Pancreas (tissue), 10 donors: ENCODE measurements at regions not wholly inside any gene's neighbourhood (a gene's known extent, or its start where the extent isn't known, plus 50 kb on each side); places are given as distances from the start of the nearest gene placed in this dataset.

Experiments
- ATAC-seq, 4 donors: fragments of 200-7000 bp; cut with Tn5 transposase; one replicate each; pipeline versions ENCODE4 v1.8.0 to v1.9.1; 2020; ENCODE audit warnings: mild to moderate bottlenecking in 4 of 4, moderate library complexity in 4 of 4
- DNase-seq, 6 donors: peaks; one replicate each; pipeline ENCODE4 v3.0.0-alpha.2; 2020
- FAIRE-seq: peaks from 2 replicates; lab custom pipeline; 2012; peaks lifted over from hg19 to GRCh38; lab: Jason Lieb, UNC
- H3K27ac ChIP-seq, 4 donors: fragments of 200-600 bp; sonication (generic); 1 replicate in 3 of 4; 2 replicates in 1 of 4; pipeline versions ENCODE4 v1.5.0 to v1.8.0; 2020
- H3K27me3 ChIP-seq, 4 donors: fragments of 200-600 bp; one replicate each; pipeline ENCODE4 v1.8.0; 2021
- H3K36me3 ChIP-seq, 3 donors: fragments of 200-600 bp; sonication (generic) in 1 of 3; one replicate each; pipeline versions ENCODE4 v1.5.0 to v1.8.0; 2020 to 2021
- H3K4me1 ChIP-seq, 3 donors: fragments of 200-600 bp; one replicate each; pipeline ENCODE4 v1.8.0; 2021
- H3K4me3 ChIP-seq, 4 donors: fragments of 200-600 bp; sonication (generic) in 2 of 4; one replicate each; pipeline versions ENCODE4 v1.5.0 to v1.8.0; 2020 to 2021
- H3K9me3 ChIP-seq, 4 donors: fragments of 200-600 bp; one replicate each; pipeline ENCODE4 v1.8.0; 2021
- CTCF ChIP-seq, 4 donors: fragments of 200-600 bp; sonication (generic) in 3 of 4; IDR thresholded peaks; one replicate each; pipeline versions ENCODE4 v1.5.0 to v1.8.0; 2021; ENCODE audit warnings: antibody characterized with exemption in 4 of 4
- WGBS, 2 donors: extraction: QIAGEN DNeasy Blood & Tissue Kit; methylation state at CpG; one replicate each; pipeline ENCODE4 v1.1.7; 2013; 5-methylcytosine and 5-hydroxymethylcytosine counted together
- intact Hi-C, 3 donors: fragments of 100-400 bp; cut with DNase I; formaldehyde crosslinking; loops; one replicate each; pipeline versions ENCODE4 v1.11.1 to v1.14.2; 2022
- donor health status: healthy with polysubstance abuse.
- donor health status: DM: no; HTN: no; CAD: no; lungs with moderate emphysema.
- donor health status: DM: no; HTN: no; CAD: no.
- donor health status: control.
- donor health status: control.
- donor health status: Bipolar disorder and iron deficiency.
- donor health status: DM: yes; HTN: yes; CAD: no.
- donor health status: DM: no; HTN: no; CAD: no.
- donor health status: DM: no; HTN: no; CAD: no.
- donor health status: DM: yes; HTN: yes; CAD: no.

DNA sequence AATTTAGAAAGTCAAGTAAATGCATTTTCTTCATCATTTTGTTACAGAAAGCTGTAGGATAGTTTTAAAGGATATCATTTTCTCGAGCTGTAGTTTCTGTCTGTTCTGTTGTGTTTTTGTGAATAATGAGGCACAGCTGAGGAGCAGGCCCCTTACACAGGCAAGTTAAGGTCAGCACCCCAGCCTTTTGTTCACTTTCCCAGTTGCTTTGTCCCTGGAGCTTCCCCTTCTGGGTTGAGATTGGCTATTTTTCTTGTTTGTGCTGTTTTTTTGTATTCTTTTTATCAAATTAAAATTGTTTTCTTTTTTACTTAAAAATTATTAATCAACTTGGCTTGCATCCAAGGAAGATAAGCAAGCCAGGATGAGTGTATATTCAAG lies 213.8 kb upstream of the ACTBL2 start:
- H3K27me3 ChIP-seq, result no peaks in the 10 kb centered on the region
- no peaks in the 10 kb centered on the region for H3K4me1 ChIP-seq
- TF ChIP-seq CTCF (IDR thresholded peaks at IDR 0.05), result no peak
- no peak for FAIRE-seq
- no peaks in the 10 kb centered on the region for H3K36me3 ChIP-seq
- DNase-seq, result no peak
- H3K9me3 ChIP-seq, result no peaks in the 10 kb centered on the region
- ATAC-seq, result no peak
- WGBS, 2 donors, result 71 to 84% methylated on average over 1 of the region's 1 CpG
- intact Hi-C loops, result no loop called here
- no peak overlapping the region for H3K4me3 ChIP-seq
- H3K27ac ChIP-seq, result no peak overlapping the region

DNA sequence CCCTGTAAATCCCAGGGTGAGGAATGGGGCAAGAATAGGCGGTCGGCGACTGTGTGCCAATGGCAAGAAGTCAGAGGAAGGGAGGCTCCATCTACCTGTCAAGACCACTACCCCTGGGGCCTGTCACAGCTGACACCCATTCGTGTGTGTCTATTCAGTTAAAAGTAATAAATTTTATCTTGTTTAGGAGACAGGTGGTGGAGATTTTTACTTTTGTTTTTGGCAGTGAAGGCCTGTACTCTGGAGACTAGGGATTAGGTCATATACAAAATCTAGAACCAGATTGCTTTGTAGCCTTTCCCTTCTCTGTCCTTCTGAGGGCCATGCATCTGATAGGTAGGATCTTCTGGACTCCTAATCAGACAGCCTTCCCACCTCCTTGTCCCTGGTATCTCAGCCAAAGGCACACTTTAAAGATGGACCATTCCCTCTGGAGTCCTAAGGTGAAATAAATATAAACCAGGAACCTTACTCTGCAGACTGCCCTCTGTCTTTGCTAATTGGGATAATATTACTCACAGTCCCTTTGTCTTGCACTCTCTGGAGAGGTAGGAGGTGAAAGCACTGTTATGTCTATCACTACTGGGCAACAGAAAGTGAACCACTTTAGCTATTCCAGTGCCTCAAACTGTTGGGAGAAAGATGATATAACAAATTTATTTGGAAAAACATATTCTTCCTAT lies 213.2 kb upstream of the ACTBL2 start:
- ATAC-seq, result no peak
- Histone ChIP-seq H3K9me3 (no peaks in the 10 kb centered on the region), H3K4me1 (no peaks in the 10 kb centered on the region), H3K36me3 (no peaks in the 10 kb centered on the region), H3K4me3 (no peak overlapping the region), H3K27me3 (no peaks in the 10 kb centered on the region), H3K27ac (peak overlapping the region in 1 of 4 donors; percentile 29)
- no peak for DNase-seq
- intact Hi-C loops, result no loop called here
- no peak for FAIRE-seq
- WGBS, 2 donors, result 83 to 88% methylated on average over 4 of the region's 4 CpGs
- no peak for TF ChIP-seq CTCF (IDR thresholded peaks at IDR 0.05)

- H3K36me3 ChIP-seq, result no peaks in the 10 kb centered on the region
- 71 to 72% methylated on average over 5 of the region's 5 CpGs for WGBS, 2 donors
- DNase-seq, result no peak
- ATAC-seq, result no peak
- no peak overlapping the region for H3K4me3 ChIP-seq
- TF ChIP-seq CTCF (IDR thresholded peaks at IDR 0.05), result no peak
- peak overlapping the region in 1 of 4 donors; percentile 29 for H3K27ac ChIP-seq
- no peaks in the 10 kb centered on the region for H3K9me3 ChIP-seq
- no peak for FAIRE-seq
- H3K27me3 ChIP-seq, result no peaks in the 10 kb centered on the region
- H3K4me1 ChIP-seq, result no peaks in the 10 kb centered on the region
- intact Hi-C loops, result no loop called here
These were observed 212.6 kb upstream of the ACTBL2 start for GRCh38 chr5:57695179-57695578.

GRCh38 chr5:57693488-57694305 lies 211.1 kb upstream of the ACTBL2 start:
- no peak for TF ChIP-seq CTCF (IDR thresholded peaks at IDR 0.05)
- no peak overlapping the region for H3K4me3 ChIP-seq
- FAIRE-seq (no peak), ATAC-seq (peak in 1 of 4 donors; percentile 46), DNase-seq (no peak)
- H3K36me3 ChIP-seq, result no peaks in the 10 kb centered on the region
- H3K4me1 ChIP-seq, result no peaks in the 10 kb centered on the region
- no peaks in the 10 kb centered on the region for H3K27me3 ChIP-seq
- WGBS, 2 donors, result 61 to 66% methylated on average over 8 of the region's 8 CpGs
- no peaks in the 10 kb centered on the region for H3K9me3 ChIP-seq
- intact Hi-C loops, result no loop called here
- H3K27ac ChIP-seq, result peak overlapping the region in 2 of 4 donors; percentile 17 to 20
